HG03378 (cell line): ENCODE measurements at regions not wholly inside any gene's neighbourhood (a gene's known extent, or its start where the extent isn't known, plus 50 kb on each side); places are given as distances from the start of the nearest gene placed in this dataset.
"Not testable (repeated sequence)": the region's sequence is repeated elsewhere in the genome, so short reads cannot be mapped to it uniquely, and the experiment has no call there.

Experiments used
- ATAC-seq: cut with Tn5 transposase; IDR thresholded peaks from one replicate; pipeline ENCODE4 v1.9.1; 2021; ENCODE audit warnings: mild to moderate bottlenecking, moderate library complexity; ENCODE audit not compliant: unreplicated experiment

DNA sequence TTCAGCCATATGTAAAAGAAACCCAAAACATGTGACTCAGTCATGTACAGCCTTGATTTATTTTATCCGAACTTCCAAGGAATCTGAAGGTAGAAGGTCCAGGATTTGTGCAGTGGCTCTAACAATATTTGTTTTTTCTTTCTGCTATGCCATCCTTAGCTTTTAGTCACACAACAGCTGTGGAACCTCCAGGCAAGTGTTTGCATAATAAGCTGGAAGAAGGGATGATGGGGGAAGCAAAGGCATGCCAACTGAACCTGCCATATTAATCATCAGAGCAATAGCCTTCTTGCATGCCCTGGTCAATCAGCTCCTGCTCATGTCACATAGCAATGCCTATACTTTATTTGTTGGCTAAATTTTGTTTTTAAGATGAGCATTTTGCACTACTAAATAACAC lies 444.7 kb upstream of the ARPP21 start:
- no peak for ATAC-seq

DNA sequence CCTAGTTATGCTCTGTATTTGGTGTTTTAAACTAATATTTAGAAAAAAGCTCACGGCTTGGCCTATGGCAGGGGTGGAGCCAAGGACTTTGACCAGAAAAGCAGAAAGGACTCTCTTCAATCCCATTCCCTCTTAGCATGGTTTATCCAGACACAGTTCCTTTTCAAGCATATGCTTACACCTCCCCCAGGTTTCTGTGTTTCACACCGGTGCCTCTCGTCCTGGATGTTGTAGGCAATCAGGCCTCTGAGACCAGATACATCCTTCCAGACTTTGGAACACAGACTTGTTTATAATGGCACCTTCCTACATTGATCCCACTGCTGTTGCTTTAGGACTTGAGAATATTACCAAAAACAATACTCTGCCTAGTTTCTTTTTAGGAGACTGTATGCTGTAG lies 440.5 kb upstream of the ARPP21 start:
- ATAC-seq = no peak

DNA sequence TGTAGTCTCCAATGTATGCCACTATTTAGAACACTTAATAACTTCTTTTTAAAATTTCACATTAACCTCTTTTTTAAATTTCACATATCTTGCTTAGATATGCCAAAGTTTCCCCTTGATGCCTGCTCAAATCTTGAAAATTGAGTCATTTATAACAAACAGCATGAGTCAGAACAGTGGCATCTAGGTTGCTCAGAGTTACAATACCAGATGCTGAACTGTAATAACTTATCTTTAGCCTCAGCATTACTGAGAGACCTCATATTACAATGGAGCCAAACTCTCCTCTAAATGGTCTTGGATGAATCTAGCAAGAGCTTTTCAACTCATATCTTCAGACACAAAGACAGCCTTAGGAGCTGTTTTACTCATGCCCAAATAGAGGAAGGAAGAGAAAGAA lies 439.3 kb upstream of the ARPP21 start:
- ATAC-seq = no peak

DNA sequence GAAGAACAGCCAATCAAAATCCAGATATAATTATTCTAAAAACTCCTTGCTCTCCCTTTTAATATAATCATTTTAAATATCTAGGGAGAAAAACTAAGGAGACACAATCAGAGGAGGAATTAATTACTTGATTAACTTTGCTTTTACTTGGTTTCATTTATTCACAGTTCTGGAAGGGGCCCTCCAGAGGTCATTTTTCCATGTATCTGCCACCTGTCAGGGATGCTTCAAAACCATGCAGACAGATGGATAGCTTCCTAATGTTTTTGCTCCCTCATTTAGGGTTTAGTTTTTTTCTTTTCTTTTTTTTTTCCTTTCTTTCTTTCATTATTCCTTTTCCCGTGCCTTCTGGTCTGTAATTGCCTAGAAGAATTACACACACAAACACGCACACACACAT lies 438.1 kb upstream of the ARPP21 start:
- no peak for ATAC-seq

DNA sequence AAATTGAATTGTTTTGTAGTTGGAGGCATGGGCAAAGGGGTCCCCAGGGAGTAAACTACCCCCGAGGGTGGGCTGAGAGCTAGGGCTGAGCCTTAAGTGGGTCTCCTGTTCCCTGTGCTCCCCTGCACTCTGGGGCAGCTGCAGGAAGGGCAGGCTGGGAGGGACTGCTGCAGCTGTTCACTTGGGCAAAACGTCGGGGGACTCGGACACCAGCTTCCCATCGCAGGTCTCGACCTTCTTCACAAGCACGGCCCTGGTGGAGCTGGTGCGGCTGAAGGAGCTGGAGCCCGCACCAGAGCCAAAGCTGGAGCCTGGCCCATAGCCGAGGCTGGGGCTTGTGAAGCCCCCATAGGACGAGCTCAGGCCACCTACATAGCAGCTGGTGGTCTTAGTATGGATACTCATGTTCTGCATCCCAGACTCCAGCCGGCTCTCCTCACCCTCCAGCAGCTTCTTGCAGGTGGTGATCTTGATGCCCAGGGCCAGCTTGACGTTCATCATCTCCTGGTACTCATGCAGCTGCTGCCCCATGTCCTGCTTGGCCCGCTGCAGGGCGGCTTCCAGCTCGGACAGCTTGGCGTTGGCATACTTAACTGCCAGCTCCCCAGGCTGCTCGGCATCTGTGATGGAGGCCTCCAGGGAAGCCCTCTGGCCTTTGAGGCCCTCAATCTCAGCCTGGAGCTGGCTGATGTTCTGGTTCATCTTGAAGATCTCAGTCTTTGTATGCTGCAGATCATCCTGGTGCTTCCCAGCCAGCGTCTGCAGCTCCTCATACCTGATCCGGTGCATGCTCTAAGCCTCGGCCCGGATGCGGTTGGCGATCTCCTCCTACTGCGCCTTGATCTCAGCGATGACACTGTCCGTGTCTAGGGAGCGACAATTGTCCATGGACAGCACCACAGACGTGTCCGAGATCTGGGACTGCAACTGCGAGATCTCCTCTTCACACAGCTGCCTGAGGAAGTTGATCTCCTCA lies 423.5 kb upstream of the ARPP21 start:
- no peak for ATAC-seq

DNA sequence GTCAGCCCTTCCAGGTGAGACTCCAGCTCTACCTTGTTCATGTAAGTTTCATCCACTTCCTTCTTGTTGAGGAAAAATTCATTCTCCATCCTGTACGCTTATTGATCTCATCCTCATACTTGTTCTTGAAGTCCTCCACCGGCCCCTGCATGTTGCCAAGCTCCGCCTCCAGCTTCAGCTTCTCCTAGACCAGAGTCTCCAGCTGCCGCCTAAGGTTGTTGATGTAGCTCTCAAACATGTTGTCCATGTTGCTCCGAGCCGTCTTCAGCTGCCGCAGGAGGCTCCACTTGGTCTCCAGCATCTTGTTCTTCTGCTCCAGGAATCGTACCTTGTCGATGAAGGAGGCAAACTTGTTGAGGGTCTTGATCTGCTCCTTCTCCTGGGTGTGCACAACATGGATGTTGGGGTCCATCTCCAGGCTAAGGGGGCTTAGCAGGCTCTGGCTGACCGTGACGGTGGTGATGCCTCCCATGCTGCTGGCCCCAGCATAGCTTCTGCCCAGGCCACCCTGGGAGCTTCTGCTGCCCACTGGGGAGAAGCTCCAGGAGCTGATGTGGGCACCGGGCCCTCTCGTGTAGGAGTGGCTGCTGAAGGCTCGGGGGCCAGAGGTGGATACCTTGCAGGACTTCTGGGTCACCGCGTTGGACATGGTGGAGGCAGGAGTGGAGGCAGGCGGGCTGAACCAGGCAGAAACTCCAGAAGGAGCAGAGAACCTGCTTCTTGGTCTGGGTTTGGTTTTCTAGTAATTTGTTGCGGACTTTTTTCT lies 422.6 kb upstream of the ARPP21 start:
- ATAC-seq = no peak

DNA sequence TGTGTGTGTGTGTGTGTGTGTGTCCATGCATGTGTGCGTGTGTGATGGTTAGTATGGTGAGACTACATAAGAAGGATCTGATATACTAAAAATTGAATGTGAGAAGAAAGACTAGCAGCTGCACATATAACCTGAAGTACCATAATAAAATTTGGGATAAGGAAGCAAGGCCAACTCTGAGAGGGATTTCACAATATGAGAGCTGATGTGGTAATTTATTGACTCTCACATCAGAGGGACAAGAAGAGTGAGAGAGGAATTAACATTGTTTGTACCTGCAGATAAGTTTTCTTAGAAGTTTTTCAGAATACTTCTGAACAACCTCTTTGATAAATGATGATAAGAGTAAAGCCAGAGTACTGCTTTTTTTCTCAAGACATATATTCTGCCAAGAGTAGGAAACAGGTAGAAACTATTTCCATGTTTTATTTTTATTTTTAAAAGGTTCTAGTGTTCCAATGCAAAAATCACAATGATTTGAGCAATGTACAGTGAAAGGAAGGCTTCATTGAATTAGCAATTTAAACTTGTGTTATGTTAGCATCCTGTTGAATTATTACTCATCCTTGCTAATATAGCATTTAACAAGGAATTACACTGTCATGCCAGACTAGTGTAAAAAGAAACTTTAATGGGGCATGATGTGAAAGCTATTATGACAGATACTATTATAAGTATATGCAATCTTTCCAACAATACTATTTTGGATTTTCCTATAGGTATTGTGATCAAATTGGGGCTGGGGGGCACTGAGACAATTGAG lies 415.5 kb upstream of the ARPP21 start:
- no peak for ATAC-seq

DNA sequence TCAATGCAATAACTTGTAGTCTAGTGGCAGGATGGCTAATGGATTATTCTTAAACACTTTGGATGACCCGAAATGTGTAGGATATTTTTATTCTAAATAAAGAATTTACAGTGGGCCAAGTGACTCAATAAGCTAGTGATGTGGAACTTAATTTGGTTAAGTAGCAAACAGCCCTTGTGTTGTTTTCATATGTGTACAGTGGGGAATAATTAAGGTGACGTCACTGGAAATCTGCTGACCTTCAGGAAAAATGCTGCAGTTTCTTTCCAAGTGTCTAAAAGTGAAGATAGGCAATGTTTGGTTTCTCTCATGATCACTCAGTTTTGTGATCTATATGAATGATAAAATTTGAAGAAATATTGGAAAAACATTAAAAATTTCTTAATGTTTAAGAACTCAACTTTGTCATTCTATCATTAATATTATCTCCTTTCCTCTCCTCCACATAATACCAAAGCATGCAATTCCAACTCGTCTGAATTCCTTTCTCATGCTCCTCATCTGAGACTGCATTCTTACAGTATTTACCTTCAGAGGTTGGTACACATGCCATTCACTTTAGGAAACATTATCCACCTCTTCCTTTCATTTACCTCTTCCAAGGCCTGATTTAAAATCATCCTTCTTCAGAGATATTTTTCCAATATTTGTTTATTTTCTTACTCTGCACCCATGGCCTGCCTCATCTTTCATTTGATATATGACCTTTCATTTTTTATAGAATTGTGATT lies 414.6 kb upstream of the ARPP21 start:
- ATAC-seq = no peak

DNA sequence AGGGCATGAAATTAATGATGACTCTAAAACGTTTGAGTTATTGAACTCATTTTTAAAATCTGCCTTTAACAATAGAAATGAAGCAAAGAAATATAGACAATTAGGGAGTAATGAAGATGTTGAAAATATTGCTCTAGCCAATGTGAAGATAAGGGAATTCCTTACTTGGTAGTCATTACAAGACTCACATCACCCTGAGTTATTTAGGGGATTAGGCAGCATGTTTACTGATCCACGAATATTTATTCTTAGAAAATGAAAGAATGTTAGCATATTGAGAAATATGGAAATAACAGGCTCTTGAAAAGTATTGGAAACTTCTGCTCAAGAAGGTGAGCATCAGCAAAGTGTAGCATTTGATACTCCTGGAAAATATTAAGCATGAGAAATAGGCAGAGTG lies 398.1 kb upstream of the ARPP21 start:
- no peak for ATAC-seq

DNA sequence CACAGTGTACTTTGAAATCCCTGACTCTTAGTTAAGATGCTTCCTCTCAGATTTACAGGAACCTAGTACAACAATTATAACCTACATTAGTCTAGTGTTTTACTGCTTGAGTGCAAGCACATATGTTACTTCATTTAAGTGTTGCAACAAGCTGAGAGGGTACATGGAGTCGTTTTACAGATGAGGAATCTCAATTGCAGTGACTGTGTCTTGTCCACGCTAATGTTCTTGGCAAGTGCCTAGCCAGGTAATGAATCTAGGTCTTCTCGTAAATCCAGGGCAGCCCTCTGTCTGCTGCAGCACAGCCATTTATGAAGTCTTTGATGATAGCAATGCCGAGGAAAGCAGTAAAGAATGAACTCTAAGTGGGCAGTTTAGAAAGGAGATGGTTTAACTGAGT lies 384.4 kb upstream of the ARPP21 start:
- ATAC-seq = no peak

DNA sequence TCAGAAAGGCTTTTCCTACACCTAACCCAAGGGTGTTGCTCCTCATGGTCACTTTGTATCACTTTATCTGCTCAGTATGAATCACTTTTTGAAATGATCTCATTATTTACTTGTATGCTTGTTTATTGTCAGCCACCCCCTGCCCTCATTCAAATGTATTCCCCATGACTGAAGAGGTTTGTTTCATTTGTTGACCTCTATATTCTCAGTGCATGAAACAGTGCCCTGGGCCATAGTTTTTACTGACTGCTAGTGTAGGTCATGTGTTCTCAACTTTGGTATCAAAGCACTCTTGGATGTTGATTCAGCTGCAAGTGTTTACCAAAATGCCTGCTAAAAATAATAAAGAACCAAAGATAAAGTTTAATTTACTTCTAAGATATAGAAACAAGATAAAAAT lies 381.7 kb upstream of the ARPP21 start:
- ATAC-seq = no peak

DNA sequence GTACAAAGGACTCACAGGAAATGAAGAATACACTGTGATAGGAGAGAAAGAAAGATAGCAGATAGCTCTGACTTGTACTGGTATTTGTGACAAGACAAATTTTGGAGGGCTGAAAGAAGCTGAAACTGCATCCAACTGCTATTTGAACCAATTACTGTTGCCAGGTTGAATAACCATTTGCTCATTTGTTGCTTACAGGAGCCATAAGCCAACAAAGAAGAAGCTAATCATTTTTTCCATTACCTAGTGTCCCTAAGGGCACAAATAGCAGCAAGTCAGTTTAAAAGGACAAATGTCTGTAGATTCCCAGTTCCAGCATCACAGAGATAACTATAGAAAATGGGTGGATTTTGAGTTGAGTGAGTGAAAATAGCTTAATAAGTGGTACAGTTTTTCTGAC lies 376.9 kb upstream of the ARPP21 start:
- ATAC-seq = no peak

DNA sequence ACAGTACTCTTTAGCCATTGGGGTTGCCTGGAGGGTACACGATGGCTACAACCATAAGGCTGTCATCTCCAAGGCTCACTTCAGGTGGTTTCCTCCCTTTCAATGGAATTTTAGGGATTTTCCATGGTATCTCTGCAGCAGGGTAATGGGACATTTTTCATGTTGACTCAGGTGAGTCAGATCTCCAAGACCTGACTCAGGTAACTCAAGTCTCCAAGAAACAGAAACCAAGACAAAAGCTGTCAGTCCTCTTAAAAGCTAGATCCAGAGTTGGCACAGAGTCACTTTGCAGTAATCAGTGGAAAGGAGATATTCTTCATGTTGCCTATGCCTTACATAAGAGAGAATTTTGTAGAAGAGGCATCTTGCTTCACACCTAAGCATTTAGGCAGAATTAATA lies 375.8 kb upstream of the ARPP21 start:
- no peak for ATAC-seq

DNA sequence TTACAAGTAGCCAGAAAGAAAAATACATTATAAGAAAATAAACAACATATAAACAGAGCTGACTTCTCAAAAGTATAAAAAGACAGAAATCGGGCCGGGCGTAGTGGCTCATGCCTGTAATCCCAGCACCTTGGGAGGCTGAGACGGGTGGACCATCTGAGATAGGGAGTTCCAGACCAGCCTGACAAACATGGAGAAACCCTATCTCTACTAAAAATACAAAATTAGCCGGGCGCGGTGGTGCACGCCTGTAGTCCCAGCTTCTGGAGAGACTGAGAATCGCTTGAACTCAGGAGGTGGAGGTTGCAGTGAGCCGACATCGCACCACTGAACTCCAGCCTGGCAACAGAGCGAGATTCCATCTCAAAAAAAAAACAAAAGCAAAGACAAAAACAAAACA lies 373.3 kb upstream of the ARPP21 start:
- not testable (repeated sequence) for ATAC-seq

DNA sequence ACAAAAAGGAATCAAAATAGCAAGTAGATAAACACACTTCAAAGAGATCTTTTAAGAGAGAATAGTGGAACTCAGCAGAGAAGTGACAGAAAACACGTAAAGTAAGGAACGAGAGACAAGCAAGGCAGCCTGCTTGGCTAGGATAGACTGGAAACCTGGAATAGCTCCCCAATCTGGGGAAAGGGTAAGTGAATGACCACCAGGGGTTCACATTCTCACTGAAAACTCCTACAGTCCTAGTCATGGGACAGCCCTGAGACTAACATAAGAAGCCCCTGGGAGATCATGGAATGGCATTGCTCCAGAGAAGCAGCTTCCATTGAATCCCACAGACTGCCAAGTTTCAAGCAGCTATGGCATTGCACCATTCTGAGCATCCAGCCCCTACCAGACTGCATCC lies 363.6 kb upstream of the ARPP21 start:
- ATAC-seq = no peak

DNA sequence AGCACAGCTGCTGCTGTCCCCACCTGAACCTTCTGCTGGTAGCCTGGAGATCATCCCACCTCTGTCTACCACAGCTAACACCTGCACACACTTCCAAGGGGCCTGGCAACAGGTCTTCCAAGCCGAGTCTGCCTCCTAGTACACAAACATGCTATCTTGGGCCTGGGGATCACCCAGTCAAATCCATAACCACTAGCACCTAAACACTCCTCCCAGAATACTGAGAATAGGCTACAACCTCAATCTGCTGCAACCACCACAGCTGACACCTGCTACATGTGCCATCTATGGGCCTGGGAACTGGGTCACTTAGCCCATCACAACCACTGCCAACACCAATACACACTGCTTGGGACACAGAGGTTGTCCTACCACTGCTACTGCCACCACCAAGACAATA lies 362.8 kb upstream of the ARPP21 start:
- no peak for ATAC-seq

DNA sequence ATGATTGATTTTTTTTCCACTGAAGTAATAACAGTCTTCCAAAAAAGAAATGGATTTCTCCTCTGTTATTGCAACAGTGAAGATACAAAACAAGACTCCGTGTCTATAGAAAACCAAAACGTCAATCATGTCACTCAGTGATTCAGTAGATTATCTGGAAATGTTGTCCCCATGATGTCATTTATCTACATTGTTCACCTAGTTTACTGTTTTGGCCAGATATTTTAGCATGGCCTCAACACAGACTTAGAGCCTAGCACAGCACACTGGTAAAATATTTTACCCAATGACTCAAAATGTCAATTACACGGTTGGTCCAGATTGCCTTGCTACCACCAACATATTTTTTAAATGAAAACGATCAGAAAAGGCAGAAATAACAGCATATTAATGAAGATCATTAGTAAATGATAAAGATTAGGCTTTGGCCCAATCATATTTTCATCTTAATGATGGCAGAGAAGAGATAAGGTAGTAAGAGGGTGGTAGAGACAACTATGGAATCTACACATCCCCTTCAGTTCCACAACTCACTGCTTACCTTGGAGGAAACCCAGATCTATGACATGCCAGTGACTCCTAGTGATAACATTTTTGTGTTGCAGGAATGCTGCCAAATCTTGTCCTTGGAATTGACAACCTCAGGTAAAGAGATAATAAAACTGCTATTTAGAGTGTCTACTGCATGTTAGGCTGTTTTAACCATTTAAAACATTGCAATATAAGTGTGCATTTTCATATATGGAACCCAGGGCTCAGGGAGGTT lies 347.7 kb upstream of the ARPP21 start:
- ATAC-seq = no peak

DNA sequence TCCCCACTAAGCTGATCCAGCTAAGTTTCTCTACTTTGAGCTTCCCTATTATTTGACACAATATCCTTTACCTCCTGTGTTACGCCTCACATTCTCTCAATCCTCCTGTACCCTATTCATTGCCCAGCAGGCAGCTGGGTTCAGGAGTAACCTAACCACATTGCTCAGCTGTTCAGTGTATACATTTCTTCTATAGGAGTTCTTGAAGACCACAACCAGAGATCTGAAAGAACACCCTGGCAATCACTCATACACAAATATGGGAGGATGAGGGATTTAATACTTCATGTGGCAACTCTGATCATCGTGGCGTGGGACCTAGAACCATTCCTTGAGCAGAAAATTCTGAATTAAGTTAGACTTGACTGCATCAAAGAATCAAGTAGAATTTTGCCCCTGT lies 346.8 kb upstream of the ARPP21 start:
- ATAC-seq = no peak

DNA sequence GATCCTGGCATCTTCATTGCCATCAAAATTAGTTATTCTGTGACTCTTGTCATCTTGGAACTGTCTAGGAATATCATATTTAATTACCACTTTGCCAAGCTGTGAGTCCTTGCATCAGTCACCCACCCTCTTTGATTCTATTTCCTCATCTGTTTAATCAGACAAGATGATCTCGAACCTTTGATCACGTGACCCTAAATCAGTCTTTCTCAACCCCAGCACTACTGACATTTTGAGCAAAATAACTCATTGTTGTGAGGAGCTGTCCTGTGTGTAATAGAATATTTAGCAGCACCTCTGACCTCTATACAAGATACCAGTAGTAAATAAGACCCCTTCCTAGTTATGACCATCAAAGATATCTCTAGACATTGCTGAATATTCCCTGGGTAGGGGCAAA lies 343.4 kb upstream of the ARPP21 start:
- ATAC-seq = no peak

DNA sequence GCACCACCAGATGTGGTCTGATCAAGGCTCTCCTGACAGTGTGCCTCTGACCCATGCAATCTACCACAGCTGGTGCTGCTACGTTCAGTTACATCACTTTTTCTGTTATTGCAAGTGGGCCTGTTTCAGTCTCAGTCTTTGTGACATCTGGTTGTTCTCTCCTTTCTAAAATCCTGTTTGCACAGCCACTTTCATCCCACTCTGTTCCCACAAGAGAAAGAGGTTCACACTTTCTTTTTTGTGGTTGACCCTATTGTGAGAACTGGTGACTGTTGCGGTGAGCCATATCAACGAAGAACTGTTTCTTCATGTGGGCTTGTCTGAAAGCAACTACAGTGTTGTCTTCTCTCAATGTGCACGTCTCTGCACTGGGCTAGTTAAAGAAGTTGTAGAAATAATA lies 342.8 kb upstream of the ARPP21 start:
- no peak for ATAC-seq
